ENCODE measurements at regions not wholly inside any gene's neighbourhood (a gene's known extent, or its start where the extent isn't known, plus 50 kb on each side); places are given as distances from the start of the nearest gene placed in this dataset.

- Histone ChIP-seq H3K27ac (no peak overlapping the region), H3K9me3 (no peaks in the 10 kb centered on the region), H3K27me3 (no peaks in the 10 kb centered on the region), H3K4me3 (no peak overlapping the region), H3K4me1 (no peaks in the 10 kb centered on the region), H3K36me3 (no peaks in the 10 kb centered on the region)
- DNase-seq (no peak), ATAC-seq (no peak)
- no peak for TF ChIP-seq CTCF (IDR thresholded peaks at IDR 0.05)
- intact Hi-C loops (cut with DNase I), result no loop called here
Measured at GRCh38 chr21:38077569-38077968, 161.3 kb upstream of the KCNJ6 start.

GRCh38 chr21:38080888-38081287, 164.6 kb upstream of the KCNJ6 start:
- no peak for DNase-seq
- Histone ChIP-seq H3K27ac (no peak overlapping the region), H3K27me3 (no peaks in the 10 kb centered on the region), H3K9me3 (no peaks in the 10 kb centered on the region), H3K4me1 (no peaks in the 10 kb centered on the region), H3K4me3 (no peak overlapping the region), H3K36me3 (no peaks in the 10 kb centered on the region)
- TF ChIP-seq CTCF (IDR thresholded peaks at IDR 0.05), result no peak
- intact Hi-C loops (cut with DNase I), result no loop called here
- no peak for ATAC-seq

- no peaks in the 10 kb centered on the region for H3K27me3 ChIP-seq
Measured at GRCh38 chr21:38081708-38082107, 165.5 kb upstream of the KCNJ6 start.

GRCh38 chr21:38082936-38083485, 166.8 kb upstream of the KCNJ6 start:
- Histone ChIP-seq H3K4me3 (no peak overlapping the region), H3K27ac (no peak overlapping the region), H3K27me3 (no peaks in the 10 kb centered on the region), H3K36me3 (no peaks in the 10 kb centered on the region), H3K9me3 (no peaks in the 10 kb centered on the region), H3K4me1 (no peaks in the 10 kb centered on the region)
- intact Hi-C loops (cut with DNase I), result no loop called here
- no peak for DNase-seq
- no peak for ATAC-seq
- no peak for TF ChIP-seq CTCF (IDR thresholded peaks at IDR 0.05)

More at GRCh38 chr21:38081708-38082107, 165.5 kb upstream of the KCNJ6 start:
- no peaks in the 10 kb centered on the region for H3K9me3 ChIP-seq
- no peaks in the 10 kb centered on the region for H3K4me1 ChIP-seq
- no peaks in the 10 kb centered on the region for H3K36me3 ChIP-seq
- intact Hi-C loops (cut with DNase I), result no loop called here
- no peak for TF ChIP-seq CTCF (IDR thresholded peaks at IDR 0.05)
- DNase-seq (no peak), ATAC-seq (no peak)
- no peak overlapping the region for H3K4me3 ChIP-seq
- H3K27ac ChIP-seq, result no peak overlapping the region

GRCh38 chr21:38083535-38083934, 167.3 kb upstream of the KCNJ6 start:
- Histone ChIP-seq H3K27ac (no peak overlapping the region), H3K36me3 (no peaks in the 10 kb centered on the region), H3K4me1 (no peaks in the 10 kb centered on the region), H3K27me3 (no peaks in the 10 kb centered on the region), H3K4me3 (no peak overlapping the region), H3K9me3 (no peaks in the 10 kb centered on the region)
- ATAC-seq, result no peak
- DNase-seq, result no peak
- no peak for TF ChIP-seq CTCF (IDR thresholded peaks at IDR 0.05)
- intact Hi-C loops (cut with DNase I), result no loop called here

- H3K4me3 ChIP-seq, result no peak overlapping the region
- ATAC-seq (no peak), DNase-seq (no peak)
- H3K27me3 ChIP-seq, result no peaks in the 10 kb centered on the region
- H3K36me3 ChIP-seq, result no peaks in the 10 kb centered on the region
- intact Hi-C loops (cut with DNase I), result no loop called here
- no peaks in the 10 kb centered on the region for H3K9me3 ChIP-seq
- TF ChIP-seq CTCF (IDR thresholded peaks at IDR 0.05), result no peak
- no peaks in the 10 kb centered on the region for H3K4me1 ChIP-seq
- H3K27ac ChIP-seq, result no peak overlapping the region
Measured at GRCh38 chr21:38086580-38086979, 170.2 kb upstream of the KCNJ15 start.
